Neural cell (in vitro differentiated cells): ENCODE measurements at regions not wholly inside any gene's neighbourhood (a gene's known extent, or its start where the extent isn't known, plus 50 kb on each side); places are given as distances from the start of the nearest gene placed in this dataset.

Source experiments
- H2AFZ ChIP-seq: fragments of 200-600, 300-800 bp; sonication (generic), shearing (Covaris generic); 2 replicates; pipeline ENCODE4 v1.6.0; 2014; ENCODE audit warnings: low read depth, mild to moderate bottlenecking, antibody characterized with exemption, low read length, moderate library complexity
- H3F3A ChIP-seq: fragments of 200-600 bp; shearing (Covaris generic); 2 replicates; pipeline ENCODE4 v1.6.1; 2016; ENCODE audit warnings: mild to moderate bottlenecking, moderate library complexity, mixed read lengths, antibody characterized with exemption, low read length; ENCODE audit not compliant: insufficient read depth, poor library complexity, severe bottlenecking
- H3K27ac ChIP-seq: fragments of 200-600, 300-800 bp; sonication (generic), shearing (Covaris generic); 2 replicates; pipeline ENCODE4 v1.5.1; 2014; ENCODE audit warnings: mild to moderate bottlenecking, low read length, moderate library complexity
- H3K27me3 ChIP-seq: fragments of 300-800, 200-600 bp; sonication (generic), shearing (Covaris generic); 2 replicates; pipeline ENCODE4 v1.6.0; 2014; ENCODE audit warnings: mild to moderate bottlenecking, low read depth, low read length, moderate library complexity; ENCODE audit not compliant: insufficient read depth
- H3K36me3 ChIP-seq: fragments of 300-800, 200-600 bp; sonication (generic), shearing (Covaris generic); 2 replicates; pipeline ENCODE4 v1.5.1; 2014; ENCODE audit warnings: mild to moderate bottlenecking, antibody characterized with exemption, low read length, moderate library complexity; ENCODE audit not compliant: insufficient read depth
- H3K4me2 ChIP-seq: fragments of 300-800, 200-600 bp; sonication (generic), shearing (Covaris generic); 2 replicates; pipeline ENCODE4 v1.6.0; 2014; ENCODE audit warnings: mild to moderate bottlenecking, low read length
- H3K4me3 ChIP-seq: fragments of 300-800, 200-600 bp; sonication (generic), shearing (Covaris generic); 2 replicates; pipeline ENCODE4 v1.5.1; 2014; ENCODE audit warnings: mild to moderate bottlenecking, low read length, moderate library complexity
- H3K79me2 ChIP-seq: fragments of 200-600 bp; shearing (Covaris generic); replicated peaks from 2 replicates; pipeline ENCODE4 v1.6.0; 2014; ENCODE audit warnings: mild to moderate bottlenecking, low read length, moderate library complexity; ENCODE audit not compliant: insufficient read depth
- H3K9ac ChIP-seq: fragments of 300-800, 200-600 bp; sonication (generic), shearing (Covaris generic); 2 replicates; pipeline ENCODE4 v1.6.1; 2016; ENCODE audit warnings: mild to moderate bottlenecking, low read length, mixed read lengths
- H3K9me2 ChIP-seq: fragments of 200-600 bp; shearing (Covaris generic); 2 replicates; pipeline ENCODE4 v1.6.1; 2016; ENCODE audit warnings: mild to moderate bottlenecking, low read length, mixed read lengths; ENCODE audit not compliant: insufficient read depth
- H3K9me3 ChIP-seq: fragments of 200-600, 300-800 bp; sonication (generic), shearing (Covaris generic); 2 replicates; pipeline ENCODE4 v1.6.1; 2016; ENCODE audit warnings: mild to moderate bottlenecking, mixed run types, low read length, moderate library complexity, mixed read lengths
- H4K20me1 ChIP-seq: fragments of 200-600 bp; shearing (Covaris generic); 2 replicates; pipeline ENCODE4 v1.6.1; 2016; ENCODE audit warnings: mild to moderate bottlenecking, mixed run types; ENCODE audit not compliant: insufficient read depth
- EP300 ChIP-seq: fragments of 450-650 bp; conservative IDR thresholded peaks from 2 replicates; pipeline ENCODE4 v1.6.1; 2014; ENCODE audit warnings: antibody characterized with exemption, mild to moderate bottlenecking, moderate library complexity; ENCODE audit not compliant: poor library complexity, severe bottlenecking
- EZH2 ChIP-seq: fragments of 200-600, 300-800 bp; shearing (Covaris generic), sonication (generic); IDR thresholded peaks from 2 replicates; pipeline ENCODE4 v1.6.1; 2014; ENCODE audit warnings: antibody characterized with exemption, low read length, borderline replicate concordance, mild to moderate bottlenecking; ENCODE audit not compliant: insufficient read depth, poor library complexity, severe bottlenecking
- MXI1 ChIP-seq: fragments of 450-650 bp; conservative IDR thresholded peaks from 2 replicates; pipeline ENCODE4 v1.6.1; 2014; ENCODE audit warnings: antibody characterized with exemption, mild to moderate bottlenecking; ENCODE audit not compliant: poor library complexity, severe bottlenecking
- POLR2AphosphoS5 ChIP-seq: IDR thresholded peaks from 2 replicates; pipeline ENCODE4 v1.6.1; 2012
- RAD21 ChIP-seq: fragments of 450-650 bp; conservative IDR thresholded peaks from 2 replicates; pipeline ENCODE4 v1.6.1; 2014; ENCODE audit warnings: antibody characterized with exemption, mild to moderate bottlenecking, moderate library complexity
- SMC3 ChIP-seq: fragments of 450-650 bp; conservative IDR thresholded peaks from 2 replicates; pipeline ENCODE4 v1.6.1; 2014; ENCODE audit warnings: antibody characterized with exemption, mild to moderate bottlenecking, moderate library complexity; ENCODE audit not compliant: poor library complexity
- TAF1 ChIP-seq: IDR thresholded peaks from 2 replicates; pipeline ENCODE4 v1.6.1; 2012; ENCODE audit warnings: low read depth
- TF ChIP-seq, protein P1 (sequence below): IDR thresholded peaks from 2 replicates; pipeline ENCODE4 v1.6.1; 2012; ENCODE audit warnings: borderline replicate concordance
- TF ChIP-seq, protein P2 (sequence below): fragments of 450-650 bp; IDR thresholded peaks from 2 replicates; pipeline ENCODE4 v1.5.1; 2014; ENCODE audit warnings: antibody characterized with exemption, mild to moderate bottlenecking, moderate library complexity; ENCODE audit not compliant: poor library complexity, severe bottlenecking

DNA sequence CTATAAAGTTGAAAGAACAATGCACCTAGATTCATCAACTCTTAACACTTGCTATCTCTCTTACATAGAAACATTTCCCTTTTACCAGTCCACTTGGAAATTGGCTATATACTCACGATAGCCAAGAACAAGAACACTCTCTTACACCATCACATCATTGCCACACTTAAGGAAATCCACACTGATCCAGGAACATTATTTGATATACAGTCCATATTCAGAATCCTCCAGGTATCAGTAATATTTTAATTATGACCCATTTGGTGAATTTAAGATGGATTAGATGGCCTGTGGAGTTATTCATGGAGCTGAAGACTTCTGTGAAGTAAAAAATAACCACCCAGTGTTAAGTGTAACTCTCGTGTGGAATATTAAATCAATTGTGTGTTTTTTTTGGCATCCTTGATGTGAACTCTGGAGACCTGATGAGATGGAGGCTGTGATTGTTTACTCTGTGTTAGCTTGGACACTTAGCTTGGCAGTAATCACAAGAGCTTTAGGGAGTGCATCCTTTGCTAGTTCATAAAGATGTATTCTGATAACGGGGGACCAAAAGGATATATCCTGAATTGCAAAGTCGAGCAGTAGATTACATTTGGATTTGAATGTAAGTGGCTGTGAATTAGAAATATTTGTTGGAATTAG lies 52.0 kb upstream of the ABL1 start:
- Histone ChIP-seq H3K9me2 (no peaks in the 10 kb centered on the region), H3K4me3 (no peak overlapping the region), H3F3A (no peaks in the 10 kb centered on the region), H3K79me2 (no peaks in the 10 kb centered on the region), H3K9me3 (no peaks in the 10 kb centered on the region), H3K27me3 (no peaks in the 10 kb centered on the region), H3K4me2 (no peak overlapping the region), H3K36me3 (no peaks in the 10 kb centered on the region), H3K27ac (no peak overlapping the region), H4K20me1 (no peaks in the 10 kb centered on the region), H3K9ac (no peak overlapping the region), H2AFZ (no peak overlapping the region)
- TF ChIP-seq MXI1 (no peak), RAD21 (no peak), TAF1 (no peak)

DNA sequence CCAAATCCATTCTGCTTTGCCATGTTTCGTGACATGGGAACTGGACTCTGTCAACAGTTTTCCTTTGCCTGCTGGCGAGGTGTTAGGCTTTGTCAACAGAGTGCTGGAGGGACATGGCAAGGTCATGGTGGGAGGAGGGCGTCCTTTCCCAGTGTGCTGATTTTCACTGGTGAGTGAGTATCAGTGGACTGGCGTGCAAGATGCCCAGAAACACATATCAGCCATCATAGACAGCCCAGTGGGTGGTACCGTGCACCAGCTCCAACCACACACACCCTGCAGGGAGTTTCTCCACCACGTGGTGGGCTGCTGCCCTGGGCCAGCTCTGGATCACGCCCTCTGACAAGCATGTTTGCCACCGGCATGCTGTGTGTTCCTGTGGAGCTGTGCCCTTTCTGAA lies 50.0 kb upstream of the ABL1 start:
- TF ChIP-seq RAD21 (no peak), EP300 (no peak), EZH2 (no peak), MXI1 (no peak), SMC3 (no peak), TAF1 (no peak), POLR2AphosphoS5 (no peak)
- TF ChIP-seq, protein P1, sequence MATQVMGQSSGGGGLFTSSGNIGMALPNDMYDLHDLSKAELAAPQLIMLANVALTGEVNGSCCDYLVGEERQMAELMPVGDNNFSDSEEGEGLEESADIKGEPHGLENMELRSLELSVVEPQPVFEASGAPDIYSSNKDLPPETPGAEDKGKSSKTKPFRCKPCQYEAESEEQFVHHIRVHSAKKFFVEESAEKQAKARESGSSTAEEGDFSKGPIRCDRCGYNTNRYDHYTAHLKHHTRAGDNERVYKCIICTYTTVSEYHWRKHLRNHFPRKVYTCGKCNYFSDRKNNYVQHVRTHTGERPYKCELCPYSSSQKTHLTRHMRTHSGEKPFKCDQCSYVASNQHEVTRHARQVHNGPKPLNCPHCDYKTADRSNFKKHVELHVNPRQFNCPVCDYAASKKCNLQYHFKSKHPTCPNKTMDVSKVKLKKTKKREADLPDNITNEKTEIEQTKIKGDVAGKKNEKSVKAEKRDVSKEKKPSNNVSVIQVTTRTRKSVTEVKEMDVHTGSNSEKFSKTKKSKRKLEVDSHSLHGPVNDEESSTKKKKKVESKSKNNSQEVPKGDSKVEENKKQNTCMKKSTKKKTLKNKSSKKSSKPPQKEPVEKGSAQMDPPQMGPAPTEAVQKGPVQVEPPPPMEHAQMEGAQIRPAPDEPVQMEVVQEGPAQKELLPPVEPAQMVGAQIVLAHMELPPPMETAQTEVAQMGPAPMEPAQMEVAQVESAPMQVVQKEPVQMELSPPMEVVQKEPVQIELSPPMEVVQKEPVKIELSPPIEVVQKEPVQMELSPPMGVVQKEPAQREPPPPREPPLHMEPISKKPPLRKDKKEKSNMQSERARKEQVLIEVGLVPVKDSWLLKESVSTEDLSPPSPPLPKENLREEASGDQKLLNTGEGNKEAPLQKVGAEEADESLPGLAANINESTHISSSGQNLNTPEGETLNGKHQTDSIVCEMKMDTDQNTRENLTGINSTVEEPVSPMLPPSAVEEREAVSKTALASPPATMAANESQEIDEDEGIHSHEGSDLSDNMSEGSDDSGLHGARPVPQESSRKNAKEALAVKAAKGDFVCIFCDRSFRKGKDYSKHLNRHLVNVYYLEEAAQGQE: no peak
- TF ChIP-seq, protein P2, sequence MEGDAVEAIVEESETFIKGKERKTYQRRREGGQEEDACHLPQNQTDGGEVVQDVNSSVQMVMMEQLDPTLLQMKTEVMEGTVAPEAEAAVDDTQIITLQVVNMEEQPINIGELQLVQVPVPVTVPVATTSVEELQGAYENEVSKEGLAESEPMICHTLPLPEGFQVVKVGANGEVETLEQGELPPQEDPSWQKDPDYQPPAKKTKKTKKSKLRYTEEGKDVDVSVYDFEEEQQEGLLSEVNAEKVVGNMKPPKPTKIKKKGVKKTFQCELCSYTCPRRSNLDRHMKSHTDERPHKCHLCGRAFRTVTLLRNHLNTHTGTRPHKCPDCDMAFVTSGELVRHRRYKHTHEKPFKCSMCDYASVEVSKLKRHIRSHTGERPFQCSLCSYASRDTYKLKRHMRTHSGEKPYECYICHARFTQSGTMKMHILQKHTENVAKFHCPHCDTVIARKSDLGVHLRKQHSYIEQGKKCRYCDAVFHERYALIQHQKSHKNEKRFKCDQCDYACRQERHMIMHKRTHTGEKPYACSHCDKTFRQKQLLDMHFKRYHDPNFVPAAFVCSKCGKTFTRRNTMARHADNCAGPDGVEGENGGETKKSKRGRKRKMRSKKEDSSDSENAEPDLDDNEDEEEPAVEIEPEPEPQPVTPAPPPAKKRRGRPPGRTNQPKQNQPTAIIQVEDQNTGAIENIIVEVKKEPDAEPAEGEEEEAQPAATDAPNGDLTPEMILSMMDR: no peak
- H3K9me3 ChIP-seq: no peaks in the 10 kb centered on the region
- H2AFZ ChIP-seq: no peak overlapping the region
- no peaks in the 10 kb centered on the region for H3K36me3 ChIP-seq
- no peak overlapping the region for H3K4me3 ChIP-seq
- H3K9ac ChIP-seq: no peak overlapping the region
- H3K9me2 ChIP-seq: no peaks in the 10 kb centered on the region
- H3K4me2 ChIP-seq: no peak overlapping the region
- H3K27ac ChIP-seq: no peak overlapping the region
- no peaks in the 10 kb centered on the region for H3K79me2 ChIP-seq
- no peaks in the 10 kb centered on the region for H3K27me3 ChIP-seq
- H4K20me1 ChIP-seq: no peaks in the 10 kb centered on the region
- H3F3A ChIP-seq: no peaks in the 10 kb centered on the region
